H9 (cell line): ENCODE measurements at regions not wholly inside any gene's neighbourhood (a gene's known extent, or its start where the extent isn't known, plus 50 kb on each side); places are given as distances from the start of the nearest gene placed in this dataset.

Experiments
- DNase-seq: peaks from one replicate; pipeline ENCODE4 v3.0.0-alpha.2; 2017
- H2AFZ ChIP-seq: one replicate; pipeline ENCODE4 v1.6.1; 2013; ENCODE audit warnings: mild to moderate bottlenecking, low read length, control low read depth, moderate library complexity
- H2AK5ac ChIP-seq: 2 replicates; pipeline ENCODE4 v1.6.1; 2013; ENCODE audit warnings: low read length, control low read depth, mixed read lengths; ENCODE audit not compliant: insufficient read length
- H2BK120ac ChIP-seq: one replicate; pipeline ENCODE4 v1.6.1; 2013; ENCODE audit warnings: low read depth, mild to moderate bottlenecking, low read length, control low read depth, inconsistent platforms; ENCODE audit not compliant: poor library complexity, severe bottlenecking
- H2BK12ac ChIP-seq: 2 replicates; pipeline ENCODE4 v1.6.1; 2013; ENCODE audit warnings: low read length, control low read depth, mixed read lengths, low read depth; ENCODE audit not compliant: insufficient read length
- H2BK15ac ChIP-seq: 2 replicates; pipeline ENCODE4 v1.6.1; 2013; ENCODE audit warnings: low read depth, low read length, control low read depth
- H2BK20ac ChIP-seq: one replicate; pipeline ENCODE4 v1.6.1; 2013; ENCODE audit warnings: low read depth, mild to moderate bottlenecking, low read length, control low read depth, inconsistent platforms; ENCODE audit not compliant: poor library complexity, severe bottlenecking
- H2BK5ac ChIP-seq: 2 replicates; pipeline ENCODE4 v1.6.1; 2013; ENCODE audit warnings: low read length, control low read depth, mixed read lengths; ENCODE audit not compliant: insufficient read length
- H3K14ac ChIP-seq: 2 replicates; pipeline ENCODE4 v1.6.1; 2013; ENCODE audit warnings: low read length, control low read depth; ENCODE audit not compliant: insufficient read depth
- H3K18ac ChIP-seq: 2 replicates; pipeline ENCODE4 v1.6.1; 2013; ENCODE audit warnings: low read depth, mild to moderate bottlenecking, mixed read lengths, low read length, control low read depth; ENCODE audit not compliant: insufficient read length
- H3K23ac ChIP-seq: 2 replicates; pipeline ENCODE4 v1.6.1; 2013; ENCODE audit warnings: low read length, control low read depth, mixed read lengths, low read depth; ENCODE audit not compliant: insufficient read length
- H3K23me2 ChIP-seq: 2 replicates; pipeline ENCODE4 v1.6.1; 2013; ENCODE audit warnings: low read depth, mild to moderate bottlenecking, mixed read lengths, low read length, control low read depth; ENCODE audit not compliant: insufficient read length, poor library complexity, severe bottlenecking
- H3K27ac ChIP-seq: 2 replicates; pipeline ENCODE4 v1.5.1; 2013; ENCODE audit warnings: low read length, control low read depth, mixed read lengths, low read depth; ENCODE audit not compliant: insufficient read length
- H3K27me3 ChIP-seq: 2 replicates; pipeline ENCODE4 v1.6.1; 2013; ENCODE audit warnings: low read length, control low read depth, inconsistent platforms; ENCODE audit not compliant: insufficient read depth
- H3K4ac ChIP-seq: 2 replicates; pipeline ENCODE4 v1.6.1; 2013; ENCODE audit warnings: low read depth, mild to moderate bottlenecking, control low read depth, inconsistent platforms, low read length, moderate library complexity
- H3K4me1 ChIP-seq: 2 replicates; pipeline ENCODE4 v1.6.1; 2013; ENCODE audit warnings: low read length, control low read depth, inconsistent platforms; ENCODE audit not compliant: insufficient read depth
- H3K4me2 ChIP-seq: 2 replicates; pipeline ENCODE4 v1.6.1; 2013; ENCODE audit warnings: low read length, control low read depth, mixed read lengths; ENCODE audit not compliant: insufficient read length, insufficient read depth
- H3K56ac ChIP-seq: 2 replicates; pipeline ENCODE4 v1.6.1; 2013; ENCODE audit warnings: low read depth, mild to moderate bottlenecking, mixed read lengths, low read length, control low read depth; ENCODE audit not compliant: insufficient read length
- H3K79me1 ChIP-seq: 2 replicates; pipeline ENCODE4 v1.6.1; 2013; ENCODE audit warnings: low read depth, mild to moderate bottlenecking, moderate library complexity, low read length, control low read depth, inconsistent platforms; ENCODE audit not compliant: insufficient read depth, poor library complexity, severe bottlenecking
- H3K79me2 ChIP-seq: 2 replicates; pipeline ENCODE4 v1.6.1; 2013; ENCODE audit warnings: low read length, control low read depth, inconsistent platforms; ENCODE audit not compliant: insufficient read depth
- H3K9ac ChIP-seq: 2 replicates; pipeline ENCODE4 v1.6.1; 2013; ENCODE audit warnings: low read length, control low read depth, mixed read lengths; ENCODE audit not compliant: insufficient read length; ENCODE audit errors: extremely low read depth
- H3K9me3 ChIP-seq: one replicate; pipeline ENCODE4 v1.6.1; 2013; ENCODE audit warnings: low read depth, low read length, inconsistent platforms; ENCODE audit not compliant: control insufficient read depth
- H3T11ph ChIP-seq: one replicate; pipeline ENCODE4 v1.6.1; 2013; ENCODE audit warnings: mild to moderate bottlenecking, low read length, control low read depth, inconsistent platforms
- H4K20me1 ChIP-seq: one replicate; pipeline ENCODE4 v1.6.1; 2013; ENCODE audit not compliant: control insufficient read depth, insufficient read length, insufficient read depth
- H4K5ac ChIP-seq: 2 replicates; pipeline ENCODE4 v1.6.1; 2013; ENCODE audit warnings: low read depth, mild to moderate bottlenecking, mixed read lengths, low read length, control low read depth; ENCODE audit not compliant: insufficient read length
- H4K8ac ChIP-seq: replicated peaks from 2 replicates; pipeline ENCODE4 v1.6.1; 2013; ENCODE audit warnings: low read length, control low read depth, mixed read lengths, low read depth; ENCODE audit not compliant: insufficient read length
- H4K91ac ChIP-seq: 2 replicates; pipeline ENCODE4 v1.6.1; 2013; ENCODE audit warnings: low read depth, mild to moderate bottlenecking, moderate library complexity, mixed read lengths, low read length, control low read depth; ENCODE audit not compliant: insufficient read length
- H3K27ac Mint-ChIP-seq, 3 experiments: 2 replicates in 2 of 3; 3 replicates in 1 of 3; pipeline ENCODE4 v1.8.0; 2020 to 2021; ENCODE audit warnings: mixed read lengths in 3 of 3, mild to moderate bottlenecking in 1 of 3, moderate library complexity in 1 of 3
- H3K27me3 Mint-ChIP-seq: 2 replicates; pipeline ENCODE4 v1.8.0; 2021; ENCODE audit warnings: low read depth, mild to moderate bottlenecking, moderate library complexity, mixed read lengths
- H3K36me3 Mint-ChIP-seq, 3 experiments: 2 replicates in 2 of 3; 3 replicates in 1 of 3; pipeline ENCODE4 v1.8.0; 2020 to 2021; ENCODE audit warnings: low read depth in 3 of 3, mixed read lengths in 3 of 3; ENCODE audit not compliant: insufficient read depth in 1 of 3
- H3K4me1 Mint-ChIP-seq, 2 experiments: 2 replicates each; pipeline ENCODE4 v1.8.0; 2020; ENCODE audit warnings: mixed read lengths in 2 of 2
- H3K4me3 Mint-ChIP-seq, 2 experiments: 2 replicates in 1 of 2; 3 replicates in 1 of 2; pipeline ENCODE4 v1.8.0; 2020 to 2021; ENCODE audit warnings: mild to moderate bottlenecking in 2 of 2, mixed read lengths in 2 of 2, moderate library complexity in 1 of 2
- H3K9me3 Mint-ChIP-seq, 2 experiments: 2 replicates in 1 of 2; 3 replicates in 1 of 2; pipeline ENCODE4 v1.8.0; 2020; ENCODE audit warnings: mild to moderate bottlenecking in 2 of 2, mixed read lengths in 2 of 2, moderate library complexity in 1 of 2
- WGBS: extraction: QIAGEN DNeasy Blood & Tissue Kit; methylation state at CpG from one replicate; pipeline ENCODE4 v1.1.7; 2013; ENCODE audit warnings: missing lambda C conversion rate, low lambda C conversion rate, mixed read lengths; ENCODE audit not compliant: insufficient read length; ENCODE audit errors: extremely low coverage; 5-methylcytosine and 5-hydroxymethylcytosine counted together
- TF ChIP-seq, protein P1 (sequence below): fragments of 200-600 bp; sonication (generic); conservative IDR thresholded peaks from 3 replicates; pipeline ENCODE4 v1.8.0; 2021; ENCODE audit warnings: antibody characterized with exemption, mild to moderate bottlenecking

DNA sequence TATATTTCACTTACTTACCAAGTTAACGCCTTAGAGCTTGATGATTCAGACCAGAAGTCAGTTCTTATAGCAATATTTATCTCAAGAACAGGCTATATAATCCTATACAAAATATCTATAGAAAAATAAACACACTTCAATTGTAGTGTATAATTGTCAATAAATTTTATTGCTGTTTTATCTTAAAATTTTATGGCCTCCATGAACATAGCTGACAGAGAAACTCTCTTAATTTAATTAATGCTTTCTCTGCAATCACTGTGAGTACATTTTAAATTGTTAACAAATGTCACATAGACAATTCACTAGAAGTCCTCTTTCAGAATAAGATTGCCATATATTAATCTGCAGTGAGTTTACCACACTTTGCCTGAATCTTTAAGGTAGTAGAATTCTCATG lies 178.6 kb downstream of the RFPL4B start:
- H3K4me3 Mint-ChIP-seq = no peak overlapping the region
- no CpG with 5 or more reads among the region's 1 CpG for WGBS
- Histone ChIP-seq H3K79me1 (no peaks in the 10 kb centered on the region), H3K9me3 (peaks cover 5% of the 10 kb centered on the region), H3K9ac (no peak overlapping the region), H2BK15ac (no peak overlapping the region), H3K79me2 (peaks cover 1% of the 10 kb centered on the region; the same call in 1 of the 2 replicates), H4K20me1 (no peaks in the 10 kb centered on the region), H2BK20ac (no peak overlapping the region), H3K23ac (no peak overlapping the region), H4K91ac (no peak overlapping the region), H3K14ac (no peak overlapping the region), H3K4me1 (peaks cover 3% of the 10 kb centered on the region), H3K27me3 (no peaks in the 10 kb centered on the region), H2BK5ac (no peak overlapping the region), H3K18ac (no peak overlapping the region), H2AK5ac (no peak overlapping the region), H3K4ac (no peak overlapping the region), H3K23me2 (no peaks in the 10 kb centered on the region), H3T11ph (no peak overlapping the region), H4K5ac (no peak overlapping the region), H3K56ac (no peak overlapping the region), H2BK12ac (no peak overlapping the region), H2BK120ac (no peak overlapping the region), H3K4me2 (no peak overlapping the region), H3K27ac (no peak overlapping the region), H2AFZ (no peak overlapping the region), H4K8ac (no peak overlapping the region)
- peaks cover 8 to 15% of the 10 kb centered on the region in 2 experiments for H3K9me3 Mint-ChIP-seq
- TF ChIP-seq, protein P1, sequence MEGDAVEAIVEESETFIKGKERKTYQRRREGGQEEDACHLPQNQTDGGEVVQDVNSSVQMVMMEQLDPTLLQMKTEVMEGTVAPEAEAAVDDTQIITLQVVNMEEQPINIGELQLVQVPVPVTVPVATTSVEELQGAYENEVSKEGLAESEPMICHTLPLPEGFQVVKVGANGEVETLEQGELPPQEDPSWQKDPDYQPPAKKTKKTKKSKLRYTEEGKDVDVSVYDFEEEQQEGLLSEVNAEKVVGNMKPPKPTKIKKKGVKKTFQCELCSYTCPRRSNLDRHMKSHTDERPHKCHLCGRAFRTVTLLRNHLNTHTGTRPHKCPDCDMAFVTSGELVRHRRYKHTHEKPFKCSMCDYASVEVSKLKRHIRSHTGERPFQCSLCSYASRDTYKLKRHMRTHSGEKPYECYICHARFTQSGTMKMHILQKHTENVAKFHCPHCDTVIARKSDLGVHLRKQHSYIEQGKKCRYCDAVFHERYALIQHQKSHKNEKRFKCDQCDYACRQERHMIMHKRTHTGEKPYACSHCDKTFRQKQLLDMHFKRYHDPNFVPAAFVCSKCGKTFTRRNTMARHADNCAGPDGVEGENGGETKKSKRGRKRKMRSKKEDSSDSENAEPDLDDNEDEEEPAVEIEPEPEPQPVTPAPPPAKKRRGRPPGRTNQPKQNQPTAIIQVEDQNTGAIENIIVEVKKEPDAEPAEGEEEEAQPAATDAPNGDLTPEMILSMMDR = no peak
- DNase-seq = no peak
- no peaks in the 10 kb centered on the region; the same call in 1 of the 2 replicates for H3K27me3 Mint-ChIP-seq
- H3K4me1 Mint-ChIP-seq = peaks cover 40 to 50% of the 10 kb centered on the region in 2 experiments
- H3K27ac Mint-ChIP-seq = 0 out of 7 replicates have a peak overlapping the region, but pooled peaks of 1 of the 3 experiments have one; percentile 44
- peaks cover 5 to 34% (median 6%) of the 10 kb centered on the region in 3 experiments for H3K36me3 Mint-ChIP-seq
